ENCODE measurements at regions not wholly inside any gene's neighbourhood (a gene's known extent, or its start where the extent isn't known, plus 50 kb on each side); places are given as distances from the start of the nearest gene placed in this dataset.

- no peak overlapping the region for H2AFZ ChIP-seq (ENCODE audit: low read length)
- no peak overlapping the region for H3K4me3 ChIP-seq (ENCODE audit: low read depth, low read length, poor library complexity, severe bottlenecking)
- ChIA-PET CTCF (ENCODE audit: unreplicated experiment) (no interaction called here), POLR2A (no interaction called here)
- no peaks in the 10 kb centered on the region for H3K9me3 ChIP-seq (ENCODE audit: low read length)
- TF ChIP-seq EZH2phosphoT487 (IDR thresholded peaks at IDR 0.05; ENCODE audit: borderline replicate concordance, low read depth, low read length) (no peak), CTCF (conservative IDR thresholded peaks at IDR 0.05; ENCODE audit: low read length) (no peak)
- H3K9me2 ChIP-seq (ENCODE audit: insufficient read depth, low read length), result no peaks in the 10 kb centered on the region
- intact Hi-C loops (cut with micrococcal nuclease; ENCODE audit: unreplicated experiment), result no loop called here
- no peak for DNase-seq (ENCODE audit: low spot score)
- H3K4me1 ChIP-seq (ENCODE audit: insufficient read depth, low read length, poor library complexity, severe bottlenecking), result no peaks in the 10 kb centered on the region
- no peak overlapping the region for H3K27ac ChIP-seq (ENCODE audit: low read depth, low read length, poor library complexity, severe bottlenecking)
- no peaks in the 10 kb centered on the region for H3K79me2 ChIP-seq (ENCODE audit: insufficient read depth, low read depth, low read length)
- no peaks in the 10 kb centered on the region for H4K20me1 ChIP-seq (ENCODE audit: insufficient read depth, low read length)
- H3K4me2 ChIP-seq (ENCODE audit: low read length), result no peak overlapping the region
- no peaks in the 10 kb centered on the region for H3K36me3 ChIP-seq (ENCODE audit: insufficient read depth, low read length)
- no TSS peak for BruUV-seq (replicated peaks)
Measured at GRCh38 chr10:78811174-78811573, 257.6 kb upstream of the ZMIZ1 start.

- Histone ChIP-seq H3K4me3 (ENCODE audit: low read depth, low read length, poor library complexity, severe bottlenecking) (no peak overlapping the region), H3K4me1 (ENCODE audit: insufficient read depth, low read length, poor library complexity, severe bottlenecking) (no peaks in the 10 kb centered on the region), H2AFZ (ENCODE audit: low read length) (no peak overlapping the region), H3K9me3 (ENCODE audit: low read length) (no peaks in the 10 kb centered on the region), H4K20me1 (ENCODE audit: insufficient read depth, low read length) (no peaks in the 10 kb centered on the region), H3K27ac (ENCODE audit: low read depth, low read length, poor library complexity, severe bottlenecking) (no peak overlapping the region), H3K9me2 (ENCODE audit: insufficient read depth, low read length) (no peaks in the 10 kb centered on the region), H3K4me2 (ENCODE audit: low read length) (no peak overlapping the region), H3K79me2 (ENCODE audit: insufficient read depth, low read depth, low read length) (no peaks in the 10 kb centered on the region), H3K36me3 (ENCODE audit: insufficient read depth, low read length) (no peaks in the 10 kb centered on the region)
- intact Hi-C loops (cut with micrococcal nuclease; ENCODE audit: unreplicated experiment), result no loop called here
- DNase-seq (ENCODE audit: low spot score), result no peak
- BruUV-seq (replicated peaks), result no TSS peak
- TF ChIP-seq CTCF (conservative IDR thresholded peaks at IDR 0.05; ENCODE audit: low read length), result no peak
- no peak for TF ChIP-seq EZH2phosphoT487 (IDR thresholded peaks at IDR 0.05; ENCODE audit: borderline replicate concordance, low read depth, low read length)
- POLR2A ChIA-PET, result no interaction called here
- CTCF ChIA-PET (ENCODE audit: unreplicated experiment), result no interaction called here
Measured at GRCh38 chr10:78812571-78813318, 256.0 kb upstream of the ZMIZ1 start.

GRCh38 chr10:78813526-78813925, 255.2 kb upstream of the ZMIZ1 start:
- no peaks in the 10 kb centered on the region for H3K9me3 ChIP-seq (ENCODE audit: low read length)
- H3K4me1 ChIP-seq (ENCODE audit: insufficient read depth, low read length, poor library complexity, severe bottlenecking), result no peaks in the 10 kb centered on the region
- H2AFZ ChIP-seq (ENCODE audit: low read length), result no peak overlapping the region
- no peaks in the 10 kb centered on the region for H4K20me1 ChIP-seq (ENCODE audit: insufficient read depth, low read length)
- TF ChIP-seq EZH2phosphoT487 (IDR thresholded peaks at IDR 0.05; ENCODE audit: borderline replicate concordance, low read depth, low read length), result no peak
- TF ChIP-seq CTCF (conservative IDR thresholded peaks at IDR 0.05; ENCODE audit: low read length), result no peak
- no peak overlapping the region for H3K4me3 ChIP-seq (ENCODE audit: low read depth, low read length, poor library complexity, severe bottlenecking)
- H3K9me2 ChIP-seq (ENCODE audit: insufficient read depth, low read length), result no peaks in the 10 kb centered on the region
- ChIA-PET CTCF (ENCODE audit: unreplicated experiment) (no interaction called here), POLR2A (no interaction called here)
- intact Hi-C loops (cut with micrococcal nuclease; ENCODE audit: unreplicated experiment), result no loop called here
- H3K4me2 ChIP-seq (ENCODE audit: low read length), result no peak overlapping the region
- no peak overlapping the region for H3K27ac ChIP-seq (ENCODE audit: low read depth, low read length, poor library complexity, severe bottlenecking)
- no peak for DNase-seq (ENCODE audit: low spot score)
- H3K36me3 ChIP-seq (ENCODE audit: insufficient read depth, low read length), result no peaks in the 10 kb centered on the region
- BruUV-seq (replicated peaks), result no TSS peak
- no peaks in the 10 kb centered on the region for H3K79me2 ChIP-seq (ENCODE audit: insufficient read depth, low read depth, low read length)

All from OCI-LY7 (cell line).